DMS153 treated with DMSO at 0.1 percent for 48 hours (cell line): ENCODE measurements at regions not wholly inside any gene's neighbourhood (a gene's known extent, or its start where the extent isn't known, plus 50 kb on each side); places are given as distances from the start of the nearest gene placed in this dataset.

ENCODE experiments used
- DNase-seq: peaks from one replicate; lab custom pipeline; 2025; ENCODE audit not compliant: unreplicated experiment; lab: John Stamatoyannopoulos, UW

DNA sequence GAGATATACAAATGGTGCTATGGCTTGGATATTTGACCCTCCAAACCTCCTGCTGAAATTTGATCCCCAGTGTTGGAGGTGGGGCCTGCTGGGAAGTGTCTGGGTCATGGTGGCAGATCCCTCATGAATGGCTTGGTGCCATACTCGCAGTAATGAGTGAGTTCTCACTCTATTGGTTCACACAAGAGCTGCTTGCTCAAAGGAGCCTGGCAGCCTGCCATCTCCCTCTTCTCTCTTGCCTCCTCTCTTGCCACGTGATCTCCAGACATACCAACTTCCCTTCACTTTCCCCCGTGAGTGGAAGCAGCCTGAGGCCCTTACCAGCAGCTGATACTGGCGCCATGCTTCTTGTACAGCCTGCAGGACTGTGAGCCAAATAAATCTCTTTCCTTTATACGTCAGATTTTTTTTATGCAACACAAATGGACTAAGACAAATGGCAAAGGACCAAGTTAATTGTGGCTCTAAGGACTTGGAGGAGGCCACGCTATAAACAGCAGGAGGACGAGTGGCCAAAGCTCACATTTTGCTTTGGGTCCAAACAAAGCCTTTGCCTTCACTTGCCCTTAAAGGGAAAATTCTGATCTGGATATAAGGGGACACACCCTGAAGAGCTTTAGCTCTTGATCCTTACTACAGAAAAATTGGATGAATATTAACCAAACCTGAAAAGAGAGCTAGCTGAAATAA is 214.7 kb downstream of the SS18 start:
- no peak for DNase-seq

GRCh38 chr18:25873833-25874232 is 216.6 kb downstream of the SS18 start:
- DNase-seq = no peak

- DNase-seq = no peak
Measured at GRCh38 chr18:25866331-25866730, 224.1 kb downstream of the SS18 start.

GRCh38 chr18:25862881-25863600 is 227.4 kb downstream of the SS18 start:
- no peak for DNase-seq

- no peak for DNase-seq
Measured at GRCh38 chr18:25853691-25854433, 236.6 kb downstream of the SS18 start.

DNA sequence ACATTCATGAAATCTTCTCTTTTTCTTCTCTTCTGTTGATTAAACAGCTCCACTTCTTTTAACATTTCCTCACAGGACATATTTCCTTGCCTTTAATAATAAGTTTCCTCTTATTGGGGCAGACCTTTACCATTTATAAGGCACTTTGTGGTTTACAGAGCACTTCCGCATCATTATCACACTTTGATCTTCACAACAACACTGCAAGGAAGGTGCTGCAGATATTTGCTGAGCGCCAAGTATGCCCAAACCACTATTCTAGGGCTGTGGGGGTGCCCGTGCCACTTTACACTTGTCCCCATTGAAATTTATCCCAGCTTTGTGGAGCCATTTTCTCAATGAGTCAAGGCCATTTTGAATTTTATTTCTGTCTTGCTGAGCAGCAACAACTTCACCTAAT is 246.6 kb downstream of the SS18 start:
- DNase-seq = no peak

GRCh38 chr18:25842665-25843064 is 247.7 kb downstream of the SS18 start:
- DNase-seq = no peak

DNA sequence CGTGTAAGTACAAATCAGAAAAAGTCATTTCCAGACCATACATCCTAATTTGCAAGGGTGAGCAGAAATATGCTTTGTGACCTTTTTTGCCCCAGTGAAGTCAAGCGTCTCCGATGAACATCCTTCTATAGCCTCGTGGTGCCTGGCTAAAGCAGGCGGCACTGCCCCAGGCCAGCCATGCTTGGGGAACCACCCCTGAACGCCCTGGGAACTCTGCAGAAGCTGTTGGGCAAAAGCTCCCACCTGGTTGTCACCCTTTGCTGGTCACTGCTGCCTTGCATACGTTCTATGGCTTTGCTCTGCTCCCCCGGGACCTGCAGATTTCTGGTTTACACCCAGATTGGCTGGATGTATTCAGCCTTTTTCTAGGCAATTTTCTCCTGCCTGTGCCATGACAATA is 256.4 kb downstream of the SS18 start:
- no peak for DNase-seq

- DNase-seq = peak; percentile 7
Measured at GRCh38 chr18:25832001-25832604, 258.3 kb downstream of the SS18 start.

DNA sequence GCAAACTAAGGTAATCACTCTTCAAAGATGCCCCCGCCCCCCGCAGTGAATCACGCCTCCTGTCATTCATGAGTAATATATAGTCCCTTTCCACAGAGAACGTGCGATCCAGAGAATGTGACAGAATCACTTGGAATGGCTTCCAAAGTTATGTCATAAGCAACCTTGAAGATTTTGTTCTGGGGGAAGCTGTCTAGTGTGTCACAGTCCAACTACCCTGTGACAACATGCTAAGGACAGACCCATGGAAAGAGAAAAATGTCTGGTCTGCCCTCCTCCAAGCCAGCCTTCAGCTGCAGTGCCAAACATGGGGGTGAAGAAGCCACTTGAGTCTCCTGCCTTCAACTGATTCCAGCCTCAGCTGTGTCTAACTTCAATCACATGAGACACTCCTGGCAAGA is 259.1 kb downstream of the SS18 start:
- DNase-seq = no peak

- DNase-seq = no peak
Measured at GRCh38 chr18:25830787-25831186, 259.6 kb downstream of the SS18 start.

- DNase-seq = no peak
Measured at GRCh38 chr18:25827961-25828561, 262.4 kb downstream of the SS18 start.

- no peak for DNase-seq
Measured at GRCh38 chr18:25827228-25827627, 263.2 kb downstream of the SS18 start.

DNA sequence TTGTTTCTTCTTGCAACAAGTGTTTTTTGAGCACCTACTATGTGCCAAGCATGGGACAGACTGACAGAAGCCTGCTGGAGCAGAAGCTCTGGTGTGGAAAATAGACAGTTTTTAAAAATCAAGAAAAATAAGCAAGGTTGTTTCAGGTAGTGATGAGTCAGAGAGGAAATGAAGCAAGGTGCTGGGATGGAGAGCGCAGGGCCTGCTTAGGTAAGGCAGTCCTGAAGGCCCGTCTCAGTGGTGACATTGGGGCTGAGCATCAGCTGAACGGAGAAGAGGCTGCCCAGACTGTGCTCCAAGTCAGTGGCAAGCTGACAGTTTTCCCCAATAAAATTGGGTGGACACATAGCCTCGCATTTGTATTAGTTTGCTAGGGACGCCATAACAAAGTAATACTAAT is 263.6 kb downstream of the SS18 start:
- DNase-seq = no peak

DNA sequence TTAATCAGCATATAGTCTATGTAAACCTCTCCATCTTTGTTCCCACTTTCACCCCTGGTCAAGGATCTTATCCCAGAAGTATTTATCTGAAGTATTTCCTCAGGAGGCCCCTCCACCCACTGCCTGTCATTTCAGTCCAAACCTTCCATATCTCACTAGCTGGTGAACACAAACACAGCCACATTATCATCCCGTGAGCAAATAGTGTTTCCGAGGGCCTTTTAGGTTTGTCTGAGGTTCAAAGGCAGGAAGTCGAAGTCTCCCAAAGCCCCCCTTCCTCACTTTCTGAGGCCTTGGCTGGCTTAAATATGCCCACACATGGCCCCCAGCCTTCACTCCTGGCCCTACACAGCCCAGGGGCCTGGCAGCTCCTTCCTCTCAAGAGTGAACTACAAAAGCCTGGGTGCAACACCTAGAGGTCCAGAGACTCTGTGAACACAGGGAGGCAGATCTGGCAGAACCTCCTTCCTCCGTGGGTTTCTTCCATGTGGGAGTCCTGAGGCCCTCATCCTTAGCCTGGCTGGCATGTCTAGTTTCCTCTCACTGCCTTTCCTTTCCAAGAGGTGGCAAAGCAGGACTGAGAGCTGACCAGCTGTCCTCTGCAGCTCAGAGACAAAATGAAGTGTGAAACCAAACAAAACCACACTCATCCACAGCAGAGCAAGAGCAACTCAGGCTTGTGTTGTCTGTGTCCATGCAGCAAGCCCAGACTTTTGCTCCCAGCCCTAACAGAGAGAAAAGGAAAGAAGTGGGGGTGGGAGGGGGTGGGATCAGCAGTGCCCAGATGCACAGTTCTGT is 264.2 kb downstream of the SS18 start:
- no peak for DNase-seq

DNA sequence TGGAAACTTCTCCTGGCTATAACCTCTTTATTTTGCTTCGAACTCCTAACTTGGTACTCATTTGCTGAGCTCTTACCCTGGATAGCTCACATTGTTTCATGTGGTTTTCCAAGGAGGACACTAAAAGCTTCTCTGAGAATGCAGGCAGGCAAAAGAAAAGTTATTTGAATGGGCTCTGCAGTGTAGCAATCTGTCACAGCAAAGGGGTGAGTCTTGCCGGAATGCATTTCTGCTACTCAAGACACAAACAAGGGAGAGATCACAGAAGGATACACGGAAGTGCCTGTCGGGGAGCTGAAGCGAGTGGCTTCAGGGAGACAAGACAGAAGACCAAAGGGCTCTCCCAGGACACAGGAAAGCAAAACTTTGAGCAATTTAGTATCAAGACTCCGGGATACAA is 265.4 kb downstream of the SS18 start:
- no peak for DNase-seq

DNA sequence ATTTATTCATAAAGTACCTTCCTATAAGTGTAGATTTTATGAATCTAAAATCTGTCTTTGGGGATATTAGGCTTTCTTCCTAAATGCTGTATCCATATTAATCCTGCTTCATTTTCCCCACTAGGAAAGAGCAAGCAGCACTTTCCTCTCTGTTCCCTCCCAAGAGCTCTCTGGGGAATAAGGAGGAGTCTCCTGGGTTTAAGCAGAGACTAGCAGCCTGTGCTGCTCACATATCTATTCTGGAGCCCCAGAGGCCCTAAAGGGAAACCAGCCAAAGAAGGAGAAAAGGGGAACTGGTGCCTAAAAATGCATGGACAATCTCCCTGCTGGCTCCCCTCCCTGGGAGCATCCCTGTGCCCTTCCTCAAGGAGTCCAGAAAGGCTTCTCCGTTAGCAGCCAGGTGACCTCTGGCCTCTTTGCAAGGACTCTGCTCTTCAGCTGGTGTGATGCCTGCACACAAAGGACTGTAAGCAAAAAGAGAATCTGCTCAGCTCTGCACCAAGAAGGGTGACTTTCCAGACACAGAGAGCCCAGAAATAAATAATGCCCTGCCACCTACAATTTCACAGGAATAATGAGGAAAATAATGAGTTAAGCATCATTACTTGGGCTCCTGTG is 270.6 kb downstream of the SS18 start:
- DNase-seq = no peak

DNA sequence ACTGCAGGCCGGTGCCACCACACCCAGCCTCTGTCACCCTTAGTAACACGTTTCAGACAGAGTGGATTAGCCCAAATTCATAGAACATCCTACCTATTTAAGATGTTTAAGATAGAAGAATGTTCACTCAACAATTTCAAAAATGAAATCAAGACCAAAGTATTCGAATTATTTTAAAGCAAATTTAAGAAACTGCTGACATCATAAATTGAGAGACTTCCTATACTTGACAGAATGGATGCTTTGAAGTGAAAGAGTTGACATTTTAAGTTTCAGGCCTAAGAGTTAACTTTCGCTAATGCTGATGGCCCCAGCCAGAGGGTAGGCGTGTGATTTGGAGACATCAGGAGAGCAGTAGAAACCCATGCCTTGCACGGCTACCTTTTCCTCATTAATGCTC is 271.9 kb downstream of the SS18 start:
- DNase-seq = no peak

DNA sequence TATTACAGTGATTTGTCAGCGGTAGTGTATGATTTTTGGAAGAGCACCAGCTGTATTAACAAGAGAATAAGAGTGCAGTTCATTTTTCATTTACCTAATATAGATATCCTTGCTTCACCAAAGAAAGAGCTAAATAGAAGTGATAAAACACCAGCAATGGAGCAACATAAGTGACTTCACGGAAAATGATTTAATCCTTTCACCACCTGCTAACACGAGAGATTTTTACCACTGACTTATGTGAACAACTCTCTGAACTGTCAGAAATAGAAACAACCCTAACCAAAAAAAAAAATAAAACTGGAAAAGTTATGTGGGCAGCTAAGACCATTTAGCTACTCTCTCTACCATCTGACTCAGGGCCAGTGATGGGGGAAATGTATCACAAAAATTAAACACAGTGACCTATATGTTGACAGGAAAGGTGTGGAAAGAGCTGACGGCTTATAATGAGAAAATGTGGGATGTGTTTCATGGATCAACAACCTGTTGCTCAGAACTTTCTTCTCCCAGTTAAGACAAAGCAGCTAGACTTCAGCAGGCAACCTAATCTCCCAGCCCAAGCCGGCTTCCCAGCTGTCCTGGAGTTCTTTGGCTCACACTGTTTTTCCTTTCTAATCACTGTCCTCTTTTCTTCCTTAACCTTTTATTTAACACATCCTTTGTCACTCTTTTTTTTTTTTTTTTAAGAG is 272.7 kb downstream of the SS18 start:
- no peak for DNase-seq
